MM.1S (cell line): ENCODE measurements at regions not wholly inside any gene's neighbourhood (a gene's known extent, or its start where the extent isn't known, plus 50 kb on each side); places are given as distances from the start of the nearest gene placed in this dataset.

Source experiments
- EZH2 ChIP-seq: fragments of 300-600 bp; sonication (generic); optimal IDR thresholded peaks from 2 replicates; pipeline ENCODE3; 2017; ENCODE audit warnings: low read depth, mild to moderate bottlenecking, antibody characterized with exemption, low read length, mixed read lengths
- EZH2phosphoT487 ChIP-seq: fragments of 300-600 bp; sonication (generic); IDR thresholded peaks from 2 replicates; pipeline ENCODE4 v1.6.1; 2018; ENCODE audit warnings: antibody characterized with exemption, low read length
- TF ChIP-seq, protein P1 (sequence below): fragments of 300-600 bp; sonication (generic); IDR thresholded peaks from 2 replicates; pipeline ENCODE4 v1.5.1; 2016; ENCODE audit warnings: antibody characterized with exemption, low read length, mixed read lengths

DNA sequence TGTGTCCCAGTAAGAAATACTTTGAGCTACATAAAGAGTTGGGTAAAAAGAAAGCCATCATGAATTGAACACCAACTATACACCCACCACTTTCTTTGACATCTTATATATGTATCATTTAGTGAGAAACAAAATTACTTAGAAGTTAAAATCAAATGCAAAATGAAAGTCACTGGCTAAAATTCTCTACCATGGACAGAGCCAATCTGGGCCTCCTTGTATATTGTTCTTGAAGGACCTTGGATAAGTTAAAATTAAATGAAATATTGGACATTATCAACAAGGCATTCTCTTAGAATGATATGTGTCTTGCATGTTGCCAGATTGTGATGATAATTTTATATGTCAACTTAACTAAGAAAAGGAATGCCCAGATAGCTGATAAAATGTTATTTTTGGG is 64.2 kb upstream of the CHL1 start:
- TF ChIP-seq, protein P1, sequence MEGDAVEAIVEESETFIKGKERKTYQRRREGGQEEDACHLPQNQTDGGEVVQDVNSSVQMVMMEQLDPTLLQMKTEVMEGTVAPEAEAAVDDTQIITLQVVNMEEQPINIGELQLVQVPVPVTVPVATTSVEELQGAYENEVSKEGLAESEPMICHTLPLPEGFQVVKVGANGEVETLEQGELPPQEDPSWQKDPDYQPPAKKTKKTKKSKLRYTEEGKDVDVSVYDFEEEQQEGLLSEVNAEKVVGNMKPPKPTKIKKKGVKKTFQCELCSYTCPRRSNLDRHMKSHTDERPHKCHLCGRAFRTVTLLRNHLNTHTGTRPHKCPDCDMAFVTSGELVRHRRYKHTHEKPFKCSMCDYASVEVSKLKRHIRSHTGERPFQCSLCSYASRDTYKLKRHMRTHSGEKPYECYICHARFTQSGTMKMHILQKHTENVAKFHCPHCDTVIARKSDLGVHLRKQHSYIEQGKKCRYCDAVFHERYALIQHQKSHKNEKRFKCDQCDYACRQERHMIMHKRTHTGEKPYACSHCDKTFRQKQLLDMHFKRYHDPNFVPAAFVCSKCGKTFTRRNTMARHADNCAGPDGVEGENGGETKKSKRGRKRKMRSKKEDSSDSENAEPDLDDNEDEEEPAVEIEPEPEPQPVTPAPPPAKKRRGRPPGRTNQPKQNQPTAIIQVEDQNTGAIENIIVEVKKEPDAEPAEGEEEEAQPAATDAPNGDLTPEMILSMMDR = no peak
- TF ChIP-seq EZH2 (no peak), EZH2phosphoT487 (no peak)
